H7 (cell line): ENCODE measurements at regions not wholly inside any gene's neighbourhood (a gene's known extent, or its start where the extent isn't known, plus 50 kb on each side); places are given as distances from the start of the nearest gene placed in this dataset.

Experiments
- DNase-seq: peaks from one replicate; pipeline ENCODE4 v3.0.0; 2012
- H3K27me3 ChIP-seq: 2 replicates; pipeline ENCODE4 v1.6.0; 2011; ENCODE audit warnings: mild to moderate bottlenecking, low read length; ENCODE audit not compliant: control insufficient read depth, insufficient read depth
- H3K36me3 ChIP-seq: replicated peaks from 2 replicates; pipeline ENCODE4 v1.5.1; 2011; ENCODE audit warnings: low read length; ENCODE audit not compliant: control insufficient read depth, insufficient read depth
- H3K4me3 ChIP-seq: 2 replicates; pipeline ENCODE4 v1.5.1; 2011; ENCODE audit warnings: low read depth, mild to moderate bottlenecking, control low read depth, low read length, moderate library complexity; ENCODE audit not compliant: insufficient read depth

GRCh38 chr16:6341981-6342380 lies 990.7 kb upstream of the RBFOX1 start:
- no peak overlapping the region for H3K4me3 ChIP-seq
- H3K36me3 ChIP-seq: no peaks in the 10 kb centered on the region
- peak; percentile 43 for DNase-seq
- no peaks in the 10 kb centered on the region for H3K27me3 ChIP-seq

GRCh38 chr16:6335072-6335471 lies 997.6 kb upstream of the RBFOX1 start:
- Histone ChIP-seq H3K4me3 (no peak overlapping the region), H3K36me3 (no peaks in the 10 kb centered on the region), H3K27me3 (no peaks in the 10 kb centered on the region)
- peak; percentile 42 for DNase-seq

- no peak for DNase-seq
- Histone ChIP-seq H3K36me3 (no peaks in the 10 kb centered on the region), H3K4me3 (no peak overlapping the region), H3K27me3 (no peaks in the 10 kb centered on the region)
These were observed 1000.9 kb upstream of the RBFOX1 start for GRCh38 chr16:6331770-6332169.

DNA sequence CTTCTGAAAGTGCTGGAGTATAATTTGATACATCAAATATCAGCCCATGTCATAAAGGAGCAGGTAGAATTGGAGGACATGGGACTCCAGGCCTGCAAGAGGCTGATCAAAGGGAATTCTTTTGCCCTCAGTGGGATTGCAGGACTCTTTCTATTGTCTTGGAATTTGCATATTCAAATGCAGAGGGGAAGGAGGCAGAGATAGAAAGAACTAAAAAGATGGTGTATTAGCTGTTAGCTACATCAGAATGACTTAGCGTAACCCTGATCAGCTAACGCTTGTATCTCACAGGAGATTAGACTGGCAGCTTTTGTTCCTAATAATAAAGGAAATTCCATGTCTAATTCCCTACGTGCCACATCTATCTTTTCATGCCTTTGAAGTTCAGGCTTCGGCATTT lies 1014.7 kb upstream of the RBFOX1 start:
- no peak overlapping the region for H3K4me3 ChIP-seq
- DNase-seq: peak; percentile 34

DNA sequence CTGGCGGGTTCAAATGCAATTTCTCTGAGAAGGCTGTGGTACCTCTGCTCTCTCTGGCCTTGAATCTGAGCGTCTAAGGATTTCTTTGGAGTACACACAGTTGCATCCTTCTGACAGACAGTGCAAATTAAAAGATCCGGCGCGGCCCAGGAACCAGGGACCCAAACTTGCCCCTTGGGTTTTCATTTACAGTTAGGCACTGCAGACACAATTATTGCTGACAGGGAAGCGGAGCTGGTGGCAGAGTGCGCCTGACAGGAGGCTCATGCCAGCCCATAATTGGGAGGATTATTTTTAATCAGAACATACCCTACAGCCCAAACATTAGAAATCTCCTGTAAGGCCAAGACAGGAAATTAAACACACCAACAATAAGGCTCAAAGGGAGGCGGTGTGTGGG lies 1023.4 kb upstream of the RBFOX1 start:
- no peak for DNase-seq
- no peaks in the 10 kb centered on the region for H3K27me3 ChIP-seq
- no peak overlapping the region for H3K4me3 ChIP-seq
- no peaks in the 10 kb centered on the region for H3K36me3 ChIP-seq

More for the DNA sequence above, 1014.7 kb upstream of the RBFOX1 start:
- Histone ChIP-seq H3K27me3 (no peaks in the 10 kb centered on the region), H3K36me3 (no peaks in the 10 kb centered on the region)

DNA sequence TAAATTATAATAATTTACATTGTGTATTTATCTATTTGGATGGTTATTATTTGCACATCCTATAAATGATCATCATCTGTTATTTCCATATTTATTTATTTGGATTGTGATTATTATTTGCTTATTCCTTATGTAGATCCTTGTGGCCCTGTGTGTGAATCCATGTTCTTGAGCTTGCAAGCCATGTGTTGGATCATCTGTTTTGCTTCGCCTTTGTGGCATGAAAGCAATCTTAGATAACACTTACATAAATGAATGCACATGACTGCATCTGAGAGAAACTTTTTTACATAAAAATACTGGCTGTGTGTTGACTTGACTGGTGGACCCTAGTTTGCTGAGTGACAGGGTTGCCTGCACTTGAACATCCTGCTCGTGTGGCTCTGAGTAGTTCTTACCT lies 1024.5 kb upstream of the RBFOX1 start:
- H3K36me3 ChIP-seq: no peaks in the 10 kb centered on the region
- H3K4me3 ChIP-seq: no peak overlapping the region
- no peaks in the 10 kb centered on the region for H3K27me3 ChIP-seq
- DNase-seq: no peak

- Histone ChIP-seq H3K27me3 (no peaks in the 10 kb centered on the region), H3K36me3 (no peaks in the 10 kb centered on the region), H3K4me3 (no peak overlapping the region)
- no peak for DNase-seq
These were observed 1032.1 kb upstream of the RBFOX1 start for GRCh38 chr16:6300523-6300922.

- Histone ChIP-seq H3K36me3 (no peaks in the 10 kb centered on the region), H3K27me3 (no peaks in the 10 kb centered on the region), H3K4me3 (no peak overlapping the region)
- no peak for DNase-seq
These were observed 1034.8 kb upstream of the RBFOX1 start for GRCh38 chr16:6297666-6298410.

DNA sequence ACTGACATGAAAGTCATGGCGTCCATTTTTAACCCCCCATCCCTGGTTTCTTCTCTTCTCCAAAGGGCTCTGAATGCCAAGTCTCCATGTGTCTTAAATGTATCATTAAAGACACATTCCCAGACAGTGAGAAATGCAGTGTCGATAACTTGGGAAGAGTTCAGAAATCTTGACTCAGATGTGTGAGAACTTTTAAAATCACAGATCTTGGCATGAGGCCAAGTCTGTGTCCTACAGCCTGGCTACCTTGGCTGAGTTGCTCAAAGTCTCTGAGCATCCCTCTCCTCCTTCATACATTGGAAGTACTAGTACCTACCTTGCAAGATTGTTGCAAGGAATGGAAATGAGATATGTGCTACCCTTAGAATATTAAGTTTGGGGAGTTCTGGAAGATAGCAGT lies 1046.5 kb upstream of the RBFOX1 start:
- Histone ChIP-seq H3K27me3 (no peaks in the 10 kb centered on the region), H3K4me3 (no peak overlapping the region), H3K36me3 (no peaks in the 10 kb centered on the region)
- no peak for DNase-seq

GRCh38 chr16:6284731-6285130 lies 1047.9 kb upstream of the RBFOX1 start:
- H3K36me3 ChIP-seq: no peaks in the 10 kb centered on the region
- no peak overlapping the region for H3K4me3 ChIP-seq
- DNase-seq: no peak
- no peaks in the 10 kb centered on the region for H3K27me3 ChIP-seq

DNA sequence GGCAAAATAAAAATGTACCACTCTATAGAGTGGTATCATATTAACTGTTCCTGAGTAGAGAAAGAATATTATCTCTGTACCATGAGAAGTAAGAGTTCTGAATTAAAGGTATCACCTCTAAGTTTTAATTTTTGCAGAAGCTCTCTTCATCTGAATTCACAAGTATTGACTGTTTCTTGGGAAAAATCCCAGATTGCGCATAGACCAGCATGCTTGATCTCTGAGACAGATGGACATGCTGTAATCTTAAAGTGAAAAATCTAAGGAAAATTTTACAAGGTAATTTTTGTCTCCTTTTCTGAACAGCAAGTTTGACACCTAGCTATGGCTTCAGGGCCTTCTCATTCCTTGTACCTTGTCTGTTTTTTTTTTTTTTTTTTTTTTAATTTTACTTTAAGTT lies 1050.7 kb upstream of the RBFOX1 start:
- H3K36me3 ChIP-seq: no peaks in the 10 kb centered on the region
- DNase-seq: no peak
- H3K4me3 ChIP-seq: no peak overlapping the region
- H3K27me3 ChIP-seq: no peaks in the 10 kb centered on the region

- H3K36me3 ChIP-seq: no peaks in the 10 kb centered on the region
- DNase-seq: no peak
- no peak overlapping the region for H3K4me3 ChIP-seq
These were observed 1051.4 kb upstream of the RBFOX1 start for GRCh38 chr16:6281274-6281673.

DNA sequence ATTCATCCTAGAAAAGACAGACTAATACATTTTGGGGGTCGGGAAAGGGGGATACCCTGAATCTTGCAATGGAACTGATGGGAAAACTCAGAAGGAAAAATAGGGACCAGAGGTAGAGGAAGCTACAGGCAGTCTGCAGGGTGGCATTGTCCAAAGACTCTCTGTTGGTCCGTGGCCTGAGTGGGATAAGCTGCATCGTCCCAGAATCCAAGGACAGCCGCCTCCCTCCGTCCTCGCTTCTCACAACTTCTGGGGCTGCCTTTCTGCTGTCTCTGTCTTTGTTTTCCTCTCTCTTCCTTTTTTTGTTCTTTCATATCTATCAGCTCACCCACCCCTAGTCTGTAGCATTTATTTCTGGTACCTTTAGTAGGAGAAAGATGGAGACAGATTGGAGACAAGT lies 1052.6 kb upstream of the RBFOX1 start:
- Histone ChIP-seq H3K4me3 (no peak overlapping the region), H3K27me3 (no peaks in the 10 kb centered on the region), H3K36me3 (no peaks in the 10 kb centered on the region)
- DNase-seq: no peak

More at GRCh38 chr16:6281274-6281673, 1051.4 kb upstream of the RBFOX1 start:
- no peaks in the 10 kb centered on the region for H3K27me3 ChIP-seq

DNA sequence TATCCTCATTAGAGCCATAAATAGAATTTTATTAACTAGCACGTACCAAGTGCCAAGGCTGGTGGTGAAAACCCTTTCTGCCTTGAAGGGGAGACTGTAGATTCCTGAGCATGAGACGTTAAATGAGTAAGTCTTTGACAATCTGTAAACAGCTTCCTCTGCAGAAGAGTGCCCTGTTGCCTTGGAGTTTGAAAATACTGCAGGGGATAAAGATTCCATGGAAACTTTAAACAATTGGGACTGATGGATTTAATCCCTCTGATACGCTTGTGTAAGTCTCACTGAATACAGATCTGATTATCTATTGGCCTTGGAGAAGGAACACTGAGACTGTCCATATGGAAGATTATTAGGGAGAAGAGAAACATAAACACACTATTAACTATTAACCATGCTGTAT lies 1053.4 kb upstream of the RBFOX1 start:
- Histone ChIP-seq H3K4me3 (no peak overlapping the region), H3K27me3 (no peaks in the 10 kb centered on the region), H3K36me3 (no peaks in the 10 kb centered on the region)
- DNase-seq: no peak

DNA sequence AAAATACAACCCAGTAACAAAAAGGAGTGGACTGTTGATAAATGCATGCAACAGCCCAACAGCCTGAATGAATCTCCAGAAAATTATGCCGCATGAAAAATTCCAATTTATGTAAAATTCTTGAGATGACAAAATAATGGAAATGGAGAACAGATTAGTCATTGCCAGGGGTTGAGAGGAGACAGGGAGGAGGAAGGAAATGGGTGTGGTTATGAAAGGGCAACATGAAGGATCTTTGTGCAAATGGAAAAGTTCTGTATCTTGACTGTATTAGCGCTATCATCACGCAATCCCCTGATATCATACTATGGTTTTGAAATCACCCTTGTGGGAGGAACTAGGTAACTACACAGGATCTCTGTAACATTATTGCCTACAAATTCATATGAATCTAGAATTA lies 1058.3 kb upstream of the RBFOX1 start:
- Histone ChIP-seq H3K27me3 (no peaks in the 10 kb centered on the region), H3K36me3 (no peaks in the 10 kb centered on the region), H3K4me3 (no peak overlapping the region)
- no peak for DNase-seq

DNA sequence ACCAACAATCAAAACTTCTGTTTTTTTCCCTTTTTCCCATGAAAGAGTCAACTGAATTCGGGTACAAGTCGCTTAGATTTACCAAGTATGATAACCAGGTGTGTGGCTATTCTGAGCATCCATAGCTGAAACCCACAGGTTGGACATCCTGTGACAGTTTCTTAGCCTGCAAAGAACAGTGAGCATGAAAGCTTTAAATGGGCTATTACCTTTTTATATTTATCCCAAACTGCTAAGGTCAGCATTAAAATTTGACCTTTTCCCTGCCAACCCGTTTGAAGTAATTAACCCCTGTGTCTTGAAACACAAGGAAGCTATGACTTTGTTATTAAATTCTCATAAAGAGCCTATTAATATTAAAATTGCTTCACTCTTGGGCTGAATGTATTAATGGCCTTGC lies 1065.0 kb upstream of the RBFOX1 start:
- no peak overlapping the region for H3K4me3 ChIP-seq
- DNase-seq: no peak
- H3K27me3 ChIP-seq: no peaks in the 10 kb centered on the region
- H3K36me3 ChIP-seq: no peaks in the 10 kb centered on the region
